LNCaP clone FGC (cell line): ENCODE measurements at regions not wholly inside any gene's neighbourhood (a gene's known extent, or its start where the extent isn't known, plus 50 kb on each side); places are given as distances from the start of the nearest gene placed in this dataset.
"Not testable (repeated sequence)": the region's sequence is repeated elsewhere in the genome, so short reads cannot be mapped to it uniquely, and the experiment has no call there.

Experiments
- DNase-seq: peaks from one replicate; pipeline ENCODE4 v3.0.0-alpha.2; 2011; ENCODE audit warnings: low read depth
- H3K4me3 ChIP-seq: 2 replicates; pipeline ENCODE4 v1.5.1; 2011; ENCODE audit warnings: mild to moderate bottlenecking, low read depth, low read length, control low read depth
- CTCF ChIP-seq: IDR thresholded peaks from 2 replicates; pipeline ENCODE4 v1.5.1; 2012; ENCODE audit warnings: mild to moderate bottlenecking; ENCODE audit not compliant: control insufficient read depth, insufficient read depth; ENCODE audit errors: extremely low read depth

GRCh38 chr19:28299649-28300048, 913.3 kb downstream of the UQCRFS1 start:
- TF ChIP-seq CTCF: no peak
- H3K4me3 ChIP-seq: no peak overlapping the region
- no peak for DNase-seq

GRCh38 chr19:28297586-28298157, 915.3 kb downstream of the UQCRFS1 start:
- no peak for TF ChIP-seq CTCF
- DNase-seq: no peak
- no peak overlapping the region for H3K4me3 ChIP-seq

GRCh38 chr19:28297036-28297435, 915.9 kb downstream of the UQCRFS1 start:
- no peak overlapping the region for H3K4me3 ChIP-seq
- no peak for TF ChIP-seq CTCF
- DNase-seq: no peak

- no peak for TF ChIP-seq CTCF
- no peak overlapping the region for H3K4me3 ChIP-seq
- DNase-seq: no peak
Observed at GRCh38 chr19:28296506-28296905, 916.4 kb downstream of the UQCRFS1 start.

- not testable (repeated sequence) for H3K4me3 ChIP-seq, DNase-seq
Observed at GRCh38 chr19:28294975-28295374, 918.0 kb downstream of the UQCRFS1 start.

GRCh38 chr19:28294395-28294794, 918.6 kb downstream of the UQCRFS1 start:
- H3K4me3 ChIP-seq: no peak overlapping the region
- TF ChIP-seq CTCF: no peak
- DNase-seq: no peak

- no peak for DNase-seq
- no peak overlapping the region for H3K4me3 ChIP-seq
- TF ChIP-seq CTCF: no peak
Observed at GRCh38 chr19:28293685-28294084, 919.3 kb downstream of the UQCRFS1 start.
